Middle frontal gyrus (tissue), 1 donor: ENCODE measurements at regions not wholly inside any gene's neighbourhood (a gene's known extent, or its start where the extent isn't known, plus 50 kb on each side); places are given as distances from the start of the nearest gene placed in this dataset.

Experiments
- DNase-seq: peaks from one replicate; pipeline ENCODE4 v3.0.0-alpha.2; 2015; ENCODE audit warnings: low spot score; ENCODE audit errors: extremely low spot score

- no peak for DNase-seq
Observed at GRCh38 chr13:112244495-112245177, 131.5 kb upstream of the SPACA7 start.

DNA sequence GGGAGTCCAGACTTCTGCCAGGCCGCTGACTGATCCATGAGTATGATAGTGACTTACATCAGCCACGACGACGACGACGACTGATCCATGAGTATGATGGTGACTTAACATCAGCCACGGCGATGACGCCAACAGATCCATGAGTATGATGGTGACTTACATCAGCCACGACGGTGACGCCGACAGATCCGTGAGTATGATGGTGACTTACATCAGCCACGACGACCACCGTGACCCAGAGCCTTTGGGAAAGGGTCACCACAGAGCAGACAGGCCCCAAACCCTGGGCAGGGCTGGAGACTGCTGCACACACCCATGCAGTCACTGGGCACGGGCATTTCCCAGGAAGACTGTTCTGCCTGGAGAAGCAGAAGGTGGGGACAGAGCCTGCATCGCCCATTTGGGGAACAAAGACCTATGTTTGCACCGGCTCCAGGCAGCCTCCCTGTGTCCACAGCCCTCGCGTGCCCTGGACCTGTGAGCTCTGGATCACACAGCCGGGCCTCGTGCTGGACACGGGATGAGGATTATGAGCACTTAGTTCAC, 130.9 kb upstream of the SPACA7 start:
- DNase-seq = no peak

DNA sequence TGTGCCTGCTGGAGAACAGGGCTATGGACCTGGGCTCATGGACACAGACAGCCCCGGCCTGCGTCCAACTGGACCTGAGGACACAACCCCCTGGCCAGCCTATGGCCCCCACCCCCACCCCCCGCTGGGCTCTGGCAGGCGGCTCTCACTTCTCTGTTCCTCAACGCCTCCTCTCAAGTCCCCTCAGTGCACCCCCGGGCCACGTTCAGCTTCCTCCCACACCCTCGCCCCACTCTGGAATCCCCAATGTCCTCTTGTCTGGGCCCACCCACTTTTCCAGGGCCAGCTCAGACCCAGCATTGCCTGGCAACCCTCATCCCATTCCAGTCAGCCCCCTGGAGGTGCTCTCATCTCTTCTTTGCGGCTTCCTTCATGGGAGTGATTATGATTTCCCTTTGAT, 130.2 kb upstream of the SPACA7 start:
- no peak for DNase-seq

DNA sequence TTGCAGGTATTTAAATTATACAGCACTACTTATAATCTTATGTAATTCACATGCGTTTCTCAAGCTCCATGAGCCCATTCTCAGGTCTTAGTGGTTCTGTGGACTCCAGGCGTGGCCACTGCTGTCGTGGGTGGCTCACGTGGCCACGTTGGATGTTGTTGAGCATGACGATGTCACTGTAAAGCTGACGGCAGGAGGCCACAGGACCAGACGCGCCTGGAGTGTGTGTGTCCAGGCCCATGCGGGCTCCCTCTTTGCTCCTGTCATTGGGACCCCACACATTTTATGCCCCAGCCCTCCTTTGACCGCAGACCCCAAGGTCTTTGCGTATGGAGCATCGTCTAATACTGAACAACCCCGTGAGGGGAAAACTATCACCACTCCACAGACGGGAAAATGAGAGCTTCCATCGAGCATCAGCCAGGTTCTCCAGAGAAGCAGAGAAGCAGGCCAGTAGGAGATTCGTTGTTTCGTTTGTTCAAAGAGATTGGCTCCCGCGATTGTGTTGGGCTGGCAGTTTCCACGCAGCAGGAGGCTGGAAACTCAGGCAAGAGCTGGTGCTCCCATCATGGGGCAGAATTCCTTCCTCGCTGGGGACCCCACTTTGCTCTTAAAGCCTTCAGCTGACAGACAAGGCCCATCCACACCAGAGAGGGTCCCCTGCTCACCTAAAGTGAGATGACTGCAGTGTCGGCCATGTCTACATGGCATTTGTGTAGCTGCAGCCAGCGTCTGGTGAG, 129.3 kb upstream of the SPACA7 start:
- no peak for DNase-seq

DNA sequence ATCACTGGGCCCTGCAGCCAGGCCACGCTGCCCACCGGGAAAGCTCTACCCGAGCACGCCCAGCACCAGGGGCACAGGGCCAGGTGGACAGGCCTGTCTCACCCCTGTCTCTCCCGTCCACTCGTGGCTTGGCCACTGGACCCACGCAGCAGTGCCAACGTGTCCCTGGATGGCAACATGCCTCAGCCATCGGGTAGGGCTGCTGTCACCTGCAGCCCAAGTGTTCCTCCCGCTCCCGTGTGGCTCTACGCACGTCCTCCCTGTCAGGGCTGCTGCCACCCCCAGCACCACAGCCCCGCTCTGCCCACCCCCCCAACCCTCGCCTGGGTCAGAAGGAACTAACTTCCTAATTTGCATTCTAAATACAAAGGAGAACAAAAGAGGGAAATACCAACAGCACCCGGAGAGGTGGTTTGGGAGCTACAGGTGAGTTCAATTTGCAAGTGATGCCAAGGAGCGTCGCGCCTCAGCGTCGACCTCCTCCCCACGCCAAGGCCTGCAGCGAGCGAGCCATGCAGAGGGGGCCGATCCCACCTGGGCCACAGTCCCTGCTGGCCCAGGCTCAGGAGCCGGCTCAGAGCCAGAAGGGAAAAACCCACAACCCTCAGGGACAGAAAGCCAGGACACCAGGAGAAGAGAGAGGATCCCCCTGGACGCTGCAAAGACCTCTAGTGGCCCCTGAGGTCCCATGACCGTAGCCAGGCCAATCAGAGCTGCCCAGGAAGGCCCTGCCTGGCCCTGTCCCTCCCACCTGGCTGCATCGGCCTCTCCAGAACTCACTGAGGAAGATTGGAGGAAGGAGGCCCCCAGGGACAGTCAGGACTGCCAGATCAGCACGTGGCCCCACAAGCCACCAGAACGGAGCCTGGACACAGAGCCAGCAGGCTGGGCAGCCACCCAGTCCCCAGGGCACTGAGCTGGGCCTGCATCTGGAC, 128.4 kb upstream of the SPACA7 start:
- no peak for DNase-seq

- no peak for DNase-seq
Observed at GRCh38 chr13:112248406-112248760, 127.8 kb upstream of the SPACA7 start.

- no peak for DNase-seq
Observed at GRCh38 chr13:112248862-112249592, 127.1 kb upstream of the SPACA7 start.

DNA sequence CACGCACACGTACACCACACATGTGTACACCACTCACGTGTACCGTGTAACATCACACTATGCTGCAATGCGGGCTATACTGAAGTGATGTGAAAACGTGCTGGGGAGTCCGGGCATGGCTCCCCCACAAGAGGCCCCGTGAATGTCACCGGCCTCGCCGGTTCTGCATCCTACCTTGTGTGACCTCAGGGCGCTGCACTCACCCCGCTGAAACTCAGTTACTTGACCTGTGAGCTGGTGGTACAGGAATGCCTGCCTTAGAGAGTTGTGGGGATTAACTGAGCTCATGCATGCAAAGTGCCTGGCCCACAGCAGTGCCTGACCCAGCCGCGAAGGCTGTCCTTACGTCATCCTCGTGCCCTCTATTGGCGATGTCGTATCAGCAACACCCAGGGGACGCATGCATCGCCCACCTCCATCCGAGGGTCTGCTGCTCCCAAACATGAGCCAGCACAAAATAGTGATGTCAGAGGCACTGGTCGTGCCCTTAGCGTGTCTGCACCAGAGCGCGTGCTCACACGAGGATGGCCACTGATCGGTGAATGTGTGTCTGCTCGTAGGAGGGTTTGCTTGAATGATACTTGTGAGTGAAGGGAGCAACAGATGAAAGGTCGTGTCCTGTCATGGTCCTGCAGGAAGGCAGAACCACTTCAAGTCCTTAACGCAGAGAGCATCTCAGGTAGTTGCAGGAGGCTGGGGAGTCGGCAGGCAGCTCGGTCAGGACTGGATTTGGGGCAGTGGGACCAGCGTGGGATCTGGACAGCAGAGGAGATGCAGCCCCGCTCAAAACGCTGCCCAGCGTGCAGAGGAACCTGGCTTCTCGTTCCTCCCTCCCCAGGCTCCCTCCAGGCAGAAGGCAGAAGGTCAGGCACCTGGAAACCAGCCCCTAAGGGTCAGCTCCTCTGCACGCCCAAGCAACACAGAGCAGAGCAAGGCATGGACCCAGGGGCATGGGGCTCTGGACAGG, 126.2 kb upstream of the SPACA7 start:
- no peak for DNase-seq

DNA sequence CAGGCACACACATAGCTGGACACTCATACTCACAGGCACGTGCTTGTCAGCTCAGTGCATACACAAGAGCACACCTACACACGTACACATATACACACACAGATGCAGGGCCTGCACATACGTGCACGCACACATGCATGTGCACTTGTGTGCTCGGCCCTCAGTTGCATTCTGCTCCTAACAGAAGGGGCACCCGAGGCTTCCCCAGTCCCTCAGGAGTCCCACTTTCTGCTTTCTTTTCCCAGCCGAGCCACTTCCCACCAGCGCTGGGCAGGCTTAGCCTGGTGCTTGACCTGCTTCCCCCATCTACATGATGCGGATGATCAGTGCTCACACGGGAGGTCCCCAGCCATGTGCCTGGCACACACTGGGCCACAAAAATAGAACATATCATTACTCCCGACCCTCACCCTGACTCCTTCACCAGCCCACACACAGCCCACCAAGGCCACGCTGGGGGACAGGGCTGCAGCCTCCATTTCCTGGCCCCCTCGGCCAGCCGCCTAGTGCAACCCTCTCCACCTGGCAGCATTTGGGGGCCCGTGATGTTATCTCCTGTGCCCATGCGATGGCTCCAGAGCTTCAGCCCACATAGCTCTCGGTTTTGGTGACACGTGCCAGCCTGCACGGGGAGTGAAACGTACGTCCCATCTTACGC, 125.2 kb upstream of the SPACA7 start:
- DNase-seq = no peak

GRCh38 chr13:112251930-112252585, 124.1 kb upstream of the SPACA7 start:
- DNase-seq = no peak

GRCh38 chr13:112252804-112253590, 123.2 kb upstream of the SPACA7 start:
- DNase-seq = no peak

GRCh38 chr13:112253631-112254030, 122.5 kb upstream of the SPACA7 start:
- DNase-seq = no peak

- no peak for DNase-seq
Observed at GRCh38 chr13:112254061-112254818, 121.9 kb upstream of the SPACA7 start.

GRCh38 chr13:112254900-112255299, 121.3 kb upstream of the SPACA7 start:
- no peak for DNase-seq

DNA sequence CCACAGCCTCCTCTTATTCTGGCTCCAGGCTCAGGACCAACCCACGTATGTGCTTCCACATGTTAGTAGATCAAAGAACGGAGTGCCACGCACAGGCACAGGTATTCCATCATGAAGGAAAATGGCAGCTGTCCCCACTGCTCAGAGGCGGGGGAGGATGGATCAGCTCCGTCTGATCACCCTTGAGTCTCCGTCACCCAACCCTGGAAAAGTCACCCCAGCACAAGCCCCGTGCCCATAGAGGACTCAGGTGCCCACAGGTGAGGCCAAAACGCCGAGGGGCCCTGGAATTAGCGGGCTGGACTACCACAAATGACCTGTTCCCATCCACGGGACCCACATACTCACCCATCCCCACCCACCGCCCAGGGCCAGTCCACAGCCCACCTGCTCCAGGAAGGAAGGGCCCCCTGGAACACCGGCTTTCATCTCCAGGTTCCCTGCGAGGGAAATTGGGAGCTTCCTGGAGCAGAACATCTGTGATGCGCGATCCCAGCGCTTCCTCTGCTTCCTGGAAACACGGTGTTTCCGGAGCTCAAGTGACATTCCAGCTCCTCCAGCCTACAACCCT, 120.5 kb upstream of the SPACA7 start:
- no peak for DNase-seq

DNA sequence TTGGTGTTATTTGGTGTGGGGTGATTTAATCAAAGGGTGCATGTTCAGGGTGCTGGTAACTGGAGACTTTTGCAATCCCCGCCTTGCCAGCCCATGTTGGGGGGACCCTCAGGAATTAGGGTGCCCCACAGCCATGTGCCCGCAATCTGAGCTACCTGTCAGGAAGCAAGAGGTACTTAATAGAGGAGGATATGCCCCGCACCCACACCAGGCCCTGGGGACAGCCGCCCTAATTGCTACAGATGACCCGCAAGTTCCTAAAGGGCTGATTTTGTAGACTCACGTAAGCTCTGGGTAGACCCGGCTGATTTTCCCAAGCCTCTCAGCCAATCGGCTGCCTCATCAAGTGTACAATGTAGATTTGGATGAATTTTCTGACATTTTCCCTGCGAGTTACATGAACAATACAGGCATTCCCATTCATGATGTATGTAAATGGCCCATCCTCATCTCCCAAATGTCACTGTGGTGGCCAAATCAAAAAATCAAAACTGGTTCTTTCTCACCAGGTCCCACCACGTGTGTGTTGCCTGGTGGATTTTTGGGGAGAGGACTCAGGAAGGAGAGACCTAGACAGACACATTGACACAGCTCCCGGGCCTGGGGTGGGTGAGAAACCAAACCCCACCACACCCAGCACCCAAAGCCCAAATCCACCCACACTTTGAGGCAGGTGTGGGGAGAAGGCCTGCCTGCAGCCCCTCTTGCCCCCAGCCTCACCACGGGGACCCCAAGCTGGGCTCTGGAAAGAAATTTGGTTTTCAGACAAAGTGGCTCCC, 119.2 kb upstream of the SPACA7 start:
- DNase-seq = no peak
